HG03460 (cell line): ENCODE measurements at regions not wholly inside any gene's neighbourhood (a gene's known extent, or its start where the extent isn't known, plus 50 kb on each side); places are given as distances from the start of the nearest gene placed in this dataset.
A peak's percentile ranks its signal among the peaks of the same experiment; 100 is the strongest.
"Not testable (repeated sequence)": the region's sequence is repeated elsewhere in the genome, so short reads cannot be mapped to it uniquely, and the experiment has no call there.

Source experiments
- ATAC-seq: cut with Tn5 transposase; IDR thresholded peaks from one replicate; pipeline ENCODE4 v1.9.1; 2021; ENCODE audit not compliant: unreplicated experiment

DNA sequence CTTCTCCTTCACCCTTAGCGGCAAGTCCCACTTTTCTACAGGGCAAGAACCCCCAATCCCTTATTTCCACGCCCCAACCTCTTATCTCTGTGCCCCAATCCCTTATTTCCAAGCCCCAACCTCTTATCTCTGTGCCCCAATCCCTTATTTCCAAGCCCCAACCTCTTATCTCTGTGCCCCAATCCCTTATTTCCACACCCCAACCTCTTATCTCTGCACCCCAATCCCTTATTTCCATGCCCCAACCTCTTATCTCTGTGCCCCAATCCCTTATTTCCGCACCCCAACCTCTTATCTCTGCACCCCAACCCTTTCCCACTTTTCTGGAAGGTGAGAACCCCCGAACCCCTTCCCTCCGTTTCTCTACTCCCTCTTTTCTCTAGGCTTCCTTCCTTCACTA, 116.1 kb upstream of the GJE1 start:
- ATAC-seq = not testable (repeated sequence)

GRCh38 chr6:142015463-142015862, 117.3 kb upstream of the GJE1 start:
- ATAC-seq = not testable (repeated sequence)

DNA sequence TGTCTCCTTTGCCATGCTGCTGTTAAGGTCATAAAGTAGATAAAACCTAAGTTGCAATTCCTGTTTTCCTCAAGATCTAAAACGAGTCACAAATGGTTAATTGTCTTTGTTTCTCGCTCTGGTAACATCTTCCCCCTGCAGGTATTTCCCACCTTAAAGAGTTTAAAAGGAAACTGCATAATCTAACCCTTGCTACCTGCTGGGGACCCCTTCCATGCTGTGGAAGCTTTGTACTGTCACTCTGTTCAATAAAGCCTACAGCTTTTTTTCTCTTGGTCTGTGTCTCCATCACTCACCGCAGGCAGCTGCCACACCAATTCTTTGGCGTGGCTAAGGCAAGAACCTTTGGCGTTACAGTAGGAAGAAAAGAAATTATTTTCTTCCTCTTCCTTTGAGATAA, 117.7 kb upstream of the GJE1 start:
- no peak for ATAC-seq

GRCh38 chr6:142014515-142014914, 118.2 kb upstream of the GJE1 start:
- no peak for ATAC-seq

GRCh38 chr6:142013875-142014495, 118.7 kb upstream of the GJE1 start:
- ATAC-seq = no peak

GRCh38 chr6:142013287-142013686, 119.4 kb upstream of the GJE1 start:
- peak; percentile 88 for ATAC-seq

DNA sequence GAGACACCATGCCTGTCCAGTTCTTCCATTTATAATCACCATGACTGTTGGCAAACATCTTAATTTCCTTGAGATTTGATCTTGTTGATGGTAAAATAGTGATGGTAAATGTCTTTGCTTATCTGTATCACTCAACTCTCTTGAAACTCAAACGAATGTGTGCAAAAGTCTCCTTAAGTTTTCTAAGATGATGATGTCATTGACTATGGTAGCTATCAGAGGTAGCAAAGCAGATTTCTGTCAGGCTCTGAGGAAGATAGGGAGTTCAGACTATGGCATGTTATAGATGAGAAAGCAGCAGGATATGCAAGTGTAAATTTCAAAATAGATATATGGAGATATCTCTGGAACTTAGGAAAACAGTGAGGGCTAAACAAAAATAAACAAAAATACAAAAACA, 121.0 kb upstream of the GJE1 start:
- no peak for ATAC-seq

DNA sequence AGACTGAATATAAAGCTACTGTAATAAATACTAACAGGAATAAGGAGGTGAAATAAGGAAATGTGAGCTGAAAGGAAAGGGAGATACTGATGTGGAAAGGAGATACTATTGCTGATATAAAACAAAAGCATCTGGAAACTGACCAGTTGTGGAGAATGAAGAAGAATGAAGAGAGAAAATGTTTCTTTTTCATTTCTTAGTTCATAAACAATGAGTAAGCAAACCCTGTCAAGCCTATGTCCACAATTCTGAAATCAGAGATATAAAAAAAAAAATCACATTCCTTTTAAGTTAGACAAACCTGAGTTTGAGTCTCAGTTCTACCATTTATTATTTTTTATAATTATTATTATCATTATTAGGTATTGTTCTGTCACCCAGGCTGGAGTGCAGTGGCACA, 121.6 kb upstream of the GJE1 start:
- ATAC-seq = no peak

DNA sequence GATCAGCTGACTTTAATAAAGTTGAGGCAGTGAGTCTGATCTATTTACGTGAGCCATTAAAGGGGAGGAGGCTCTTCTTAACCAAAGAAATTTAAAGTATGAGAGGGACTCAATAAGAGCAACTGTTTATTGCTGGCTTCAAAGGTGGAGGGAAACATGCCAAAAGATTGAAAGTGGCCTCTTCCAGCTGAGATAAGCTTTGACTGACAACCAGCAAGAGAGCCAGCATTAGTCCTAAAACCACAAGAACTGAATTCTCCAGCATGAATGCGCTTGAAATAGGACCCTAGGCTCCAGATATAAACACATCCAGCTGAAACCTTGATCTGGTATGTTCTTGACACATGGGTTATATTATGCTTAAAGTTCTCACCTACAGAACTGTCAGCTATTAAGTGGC, 123.1 kb upstream of the GJE1 start:
- ATAC-seq = no peak

DNA sequence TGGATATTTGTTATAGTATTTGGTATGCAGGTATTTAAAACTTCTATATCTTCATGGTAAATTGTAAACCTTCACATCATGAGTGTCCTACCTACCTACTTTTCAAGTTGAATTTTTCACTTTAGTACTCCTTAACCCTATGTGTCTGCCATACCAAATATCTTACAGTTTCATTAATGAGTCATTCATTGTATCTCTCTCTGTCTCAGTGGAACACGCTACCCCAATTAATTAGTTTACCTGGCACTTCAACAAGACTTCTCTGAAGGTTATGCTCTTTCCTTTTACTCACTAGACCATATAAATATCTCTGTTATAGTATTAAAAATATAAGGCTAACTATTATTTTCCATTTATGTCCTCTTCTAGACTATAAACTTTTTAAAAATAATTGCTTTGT, 123.9 kb upstream of the GJE1 start:
- no peak for ATAC-seq

DNA sequence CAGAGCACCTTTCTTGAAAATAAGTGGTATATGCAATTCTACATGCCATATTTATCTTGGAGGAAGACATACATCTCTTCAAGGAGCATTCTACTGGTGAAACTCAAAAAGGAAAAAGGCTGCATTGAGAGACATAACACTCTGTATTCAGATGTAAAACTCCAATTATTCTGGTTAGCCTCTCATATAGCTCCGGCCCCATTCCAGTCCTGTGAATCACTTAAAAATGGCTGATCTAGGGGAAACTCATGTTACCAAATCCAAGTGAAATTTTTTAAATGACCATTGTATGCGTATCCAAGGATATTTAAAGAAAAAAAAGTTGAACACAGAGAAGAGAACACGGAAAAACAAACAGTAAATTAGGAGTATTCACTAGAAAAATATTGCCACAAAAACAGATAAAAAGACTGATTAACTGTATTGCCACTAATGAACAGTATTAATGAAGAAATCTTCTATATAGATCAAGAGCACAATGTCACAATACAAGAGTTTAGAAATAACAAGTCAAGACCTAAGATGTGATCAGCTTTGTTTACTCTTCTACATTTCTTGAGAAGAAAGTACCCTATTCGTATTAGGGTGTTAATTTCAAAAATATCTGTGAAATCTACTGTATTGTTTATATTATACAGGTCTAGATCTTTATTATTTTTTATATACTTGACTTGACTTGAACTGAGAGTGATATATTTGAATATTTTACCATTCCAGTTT, 124.5 kb upstream of the GJE1 start:
- ATAC-seq = no peak

- ATAC-seq = no peak
These were observed 127.7 kb upstream of the GJE1 start for GRCh38 chr6:142005021-142005420.

- ATAC-seq = no peak
These were observed 129.8 kb upstream of the GJE1 start for GRCh38 chr6:142002825-142003405.

- ATAC-seq = no peak
These were observed 135.9 kb upstream of the GJE1 start for GRCh38 chr6:141996823-141997222.

DNA sequence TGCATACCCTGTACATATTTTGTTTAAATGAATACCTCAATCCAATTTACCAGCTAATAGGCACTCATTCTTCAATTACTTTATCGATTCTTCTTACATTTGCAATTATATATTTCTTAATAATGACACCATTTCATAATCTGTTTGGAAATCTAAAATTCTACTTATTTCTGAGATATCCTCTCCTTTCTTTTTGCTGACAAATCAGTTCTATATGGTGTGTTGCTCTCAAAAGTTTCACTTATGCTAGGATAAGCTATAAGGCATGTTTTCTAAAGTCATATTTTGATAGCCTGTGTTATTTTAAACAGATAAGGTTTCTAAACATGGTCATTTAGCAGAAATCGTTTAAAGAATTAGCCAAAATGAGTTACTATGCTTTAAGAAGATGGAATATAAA, 140.6 kb upstream of the GJE1 start:
- ATAC-seq = no peak

DNA sequence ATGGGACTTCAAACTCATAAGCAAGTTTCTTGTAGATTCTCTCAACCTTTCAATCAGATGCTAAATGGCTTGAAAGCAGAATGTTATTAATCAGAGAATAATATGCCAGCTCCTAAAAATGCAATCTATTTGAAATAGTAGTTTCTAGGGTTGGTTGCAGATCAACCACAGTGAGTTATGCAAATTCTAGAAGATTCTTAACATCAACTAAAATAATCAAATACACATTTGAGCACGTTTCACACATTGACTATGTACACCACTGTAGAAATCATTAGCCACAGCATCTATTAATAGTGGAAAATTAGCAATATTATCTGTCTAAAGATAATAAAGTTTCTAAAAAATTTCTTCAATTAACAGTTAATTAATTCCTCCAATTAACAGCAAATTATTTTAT, 141.9 kb upstream of the GJE1 start:
- ATAC-seq = no peak

GRCh38 chr6:141989706-141989959, 143.1 kb upstream of the GJE1 start:
- ATAC-seq = no peak

DNA sequence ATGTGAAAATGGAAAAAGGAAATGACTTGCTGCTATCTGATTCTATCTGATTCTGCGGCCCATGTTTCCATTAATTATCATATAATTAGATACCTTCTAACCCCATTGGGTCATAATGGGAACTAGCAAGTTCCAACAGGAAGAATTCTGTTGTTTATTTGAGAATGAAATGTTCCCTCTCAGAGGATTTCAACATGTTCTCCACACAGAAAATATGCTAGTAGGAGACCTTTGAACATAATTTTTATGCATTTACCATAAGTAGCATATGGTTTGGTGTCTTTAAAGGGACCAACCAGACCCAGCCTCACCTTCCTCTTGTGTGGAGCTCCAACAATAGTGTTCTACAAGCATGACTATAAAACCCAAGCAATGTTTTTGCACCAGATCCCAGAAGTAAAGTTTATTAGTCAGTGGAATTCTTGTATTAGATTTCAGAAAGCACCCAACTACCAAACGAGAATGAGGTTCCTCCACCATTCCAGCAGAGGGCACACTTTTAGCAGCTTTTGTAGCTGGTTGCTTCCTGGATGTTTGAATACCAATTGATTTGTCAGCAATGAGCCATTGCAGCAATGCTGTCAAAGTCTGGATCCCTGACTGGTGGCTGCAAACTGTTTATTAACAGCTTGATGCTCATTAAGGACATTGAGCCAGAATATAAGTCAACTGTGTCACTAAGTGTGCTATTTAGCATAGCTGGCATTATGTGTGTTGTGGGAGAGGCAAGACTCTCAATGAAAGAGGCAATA, 143.6 kb upstream of the GJE1 start:
- ATAC-seq = peak; percentile 80

DNA sequence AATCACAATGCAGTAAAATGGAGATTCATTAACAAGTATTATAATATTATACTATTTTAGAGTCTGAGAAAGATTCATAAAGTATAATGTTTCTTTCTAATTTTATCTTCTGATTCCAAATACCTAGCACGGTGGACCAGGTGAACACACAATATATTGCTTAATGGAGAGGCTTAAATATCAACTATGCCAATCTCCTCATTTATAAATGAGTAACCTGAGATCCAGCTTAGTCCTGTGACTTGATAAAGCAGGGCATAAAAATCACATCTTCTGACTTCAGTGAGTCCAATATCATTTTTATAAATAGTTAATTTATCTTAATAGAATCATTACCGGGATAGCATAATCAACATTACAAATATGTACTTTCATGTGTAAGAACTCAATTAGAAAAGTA, 144.4 kb upstream of the GJE1 start:
- no peak for ATAC-seq

DNA sequence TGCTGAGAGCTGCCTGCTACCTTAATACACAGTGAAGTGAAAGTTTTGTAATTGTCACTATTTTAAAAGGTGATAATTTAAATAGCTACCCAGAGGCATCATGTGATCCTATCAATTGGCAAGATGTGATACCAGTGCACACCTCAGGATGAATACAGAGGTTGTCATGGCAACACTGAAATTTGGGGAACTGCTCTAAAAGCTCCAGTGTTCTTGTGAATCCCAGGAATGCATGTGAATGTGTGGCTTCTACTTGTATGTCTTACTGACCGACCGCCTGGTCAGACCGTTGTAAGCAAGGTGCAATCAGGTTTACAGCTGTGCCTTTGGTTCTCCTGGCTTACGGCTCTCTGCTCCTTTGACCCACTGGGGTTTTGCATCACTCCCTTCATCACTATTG, 146.3 kb upstream of the GJE1 start:
- no peak for ATAC-seq

GRCh38 chr6:141981190-141981589, 151.5 kb upstream of the GJE1 start:
- no peak for ATAC-seq

DNA sequence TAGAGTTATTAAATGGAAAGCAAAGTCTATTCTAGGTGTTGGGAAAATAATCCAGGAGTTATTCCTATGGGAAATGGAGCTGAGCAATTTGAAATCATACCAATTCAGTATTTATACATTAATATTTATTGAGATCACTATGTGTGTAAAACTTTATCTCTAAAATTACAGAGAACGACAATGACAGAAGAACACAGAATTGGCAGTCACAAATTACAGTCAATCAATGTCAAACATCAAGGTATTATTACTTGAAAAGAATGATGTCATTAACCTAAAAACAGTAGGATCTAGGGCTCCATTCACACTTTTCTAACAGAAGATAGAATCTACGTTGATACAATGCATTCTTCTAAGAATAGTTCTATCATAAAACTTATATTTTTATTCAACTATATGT, 154.9 kb upstream of the GJE1 start:
- ATAC-seq = no peak
